ENCODE measurements at regions not wholly inside any gene's neighbourhood (a gene's known extent, or its start where the extent isn't known, plus 50 kb on each side); places are given as distances from the start of the nearest gene placed in this dataset.
"Not testable (repeated sequence)": the region's sequence is repeated elsewhere in the genome, so short reads cannot be mapped to it uniquely, and the experiment has no call there.

- no peak for TF ChIP-seq POLR2AphosphoS5 (IDR thresholded peaks at IDR 0.05; ENCODE audit: low read depth, low read length)
- TF ChIP-seq TAF1 (IDR thresholded peaks at IDR 0.05; ENCODE audit: borderline replicate concordance, low read depth, low read length), result no peak
- no peak for TF ChIP-seq POLR2A (IDR thresholded peaks at IDR 0.05; ENCODE audit: low read depth, low read length)
- DNase-seq (ENCODE audit: insufficient read length) (no peak), FAIRE-seq (no peak)
Observed at GRCh38 chr5:116732591-116732990, 158.0 kb upstream of the SEMA6A start.

GRCh38 chr5:116731432-116731831 is 156.8 kb upstream of the SEMA6A start:
- DNase-seq (ENCODE audit: insufficient read length) (no peak), FAIRE-seq (no peak)
- TF ChIP-seq POLR2AphosphoS5 (IDR thresholded peaks at IDR 0.05; ENCODE audit: low read depth, low read length), result no peak
- TF ChIP-seq TAF1 (IDR thresholded peaks at IDR 0.05; ENCODE audit: borderline replicate concordance, low read depth, low read length), result no peak
- no peak for TF ChIP-seq POLR2A (IDR thresholded peaks at IDR 0.05; ENCODE audit: low read depth, low read length)

GRCh38 chr5:116730706-116731105 is 156.1 kb upstream of the SEMA6A start:
- TF ChIP-seq TAF1 (IDR thresholded peaks at IDR 0.05; ENCODE audit: borderline replicate concordance, low read depth, low read length), result no peak
- no peak for TF ChIP-seq POLR2AphosphoS5 (IDR thresholded peaks at IDR 0.05; ENCODE audit: low read depth, low read length)
- TF ChIP-seq POLR2A (IDR thresholded peaks at IDR 0.05; ENCODE audit: low read depth, low read length), result no peak
- DNase-seq (ENCODE audit: insufficient read length) (no peak), FAIRE-seq (no peak)

- DNase-seq (ENCODE audit: insufficient read length), result no peak
- no peak for FAIRE-seq
- TF ChIP-seq POLR2A (IDR thresholded peaks at IDR 0.05; ENCODE audit: low read depth, low read length) (no peak), TAF1 (IDR thresholded peaks at IDR 0.05; ENCODE audit: borderline replicate concordance, low read depth, low read length) (no peak), POLR2AphosphoS5 (IDR thresholded peaks at IDR 0.05; ENCODE audit: low read depth, low read length) (no peak)
Observed at GRCh38 chr5:116730185-116730584, 155.6 kb upstream of the SEMA6A start.

- TF ChIP-seq POLR2A (IDR thresholded peaks at IDR 0.05; ENCODE audit: low read depth, low read length) (no peak), POLR2AphosphoS5 (IDR thresholded peaks at IDR 0.05; ENCODE audit: low read depth, low read length) (no peak), TAF1 (IDR thresholded peaks at IDR 0.05; ENCODE audit: borderline replicate concordance, low read depth, low read length) (no peak)
- no peak for FAIRE-seq
- no peak for DNase-seq (ENCODE audit: insufficient read length)
Observed at GRCh38 chr5:116727248-116727647, 152.6 kb upstream of the SEMA6A start.

GRCh38 chr5:116726180-116726579 is 151.6 kb upstream of the SEMA6A start:
- not testable (repeated sequence) for FAIRE-seq; DNase-seq (ENCODE audit: insufficient read length)

- TF ChIP-seq POLR2A (IDR thresholded peaks at IDR 0.05; ENCODE audit: low read depth, low read length), result no peak
- FAIRE-seq, result no peak
Observed at GRCh38 chr5:116724971-116725370, 150.3 kb upstream of the SEMA6A start.

GRCh38 chr5:116722651-116723050 is 148.0 kb upstream of the SEMA6A start:
- FAIRE-seq (no peak), DNase-seq (ENCODE audit: insufficient read length) (no peak)
- no peak for TF ChIP-seq TAF1 (IDR thresholded peaks at IDR 0.05; ENCODE audit: borderline replicate concordance, low read depth, low read length)
- TF ChIP-seq POLR2AphosphoS5 (IDR thresholded peaks at IDR 0.05; ENCODE audit: low read depth, low read length), result no peak
- TF ChIP-seq POLR2A (IDR thresholded peaks at IDR 0.05; ENCODE audit: low read depth, low read length), result no peak

More at GRCh38 chr5:116724971-116725370, 150.3 kb upstream of the SEMA6A start:
- DNase-seq (ENCODE audit: insufficient read length), result no peak

GRCh38 chr5:116719106-116719505 is 144.5 kb upstream of the SEMA6A start:
- FAIRE-seq (peak; percentile 57), DNase-seq (ENCODE audit: insufficient read length) (no peak)
- no peak for TF ChIP-seq TAF1 (IDR thresholded peaks at IDR 0.05; ENCODE audit: borderline replicate concordance, low read depth, low read length)
- no peak for TF ChIP-seq POLR2AphosphoS5 (IDR thresholded peaks at IDR 0.05; ENCODE audit: low read depth, low read length)
- no peak for TF ChIP-seq POLR2A (IDR thresholded peaks at IDR 0.05; ENCODE audit: low read depth, low read length)

GRCh38 chr5:116718317-116718716 is 143.7 kb upstream of the SEMA6A start:
- DNase-seq (ENCODE audit: insufficient read length) (no peak), FAIRE-seq (no peak)
- TF ChIP-seq POLR2A (IDR thresholded peaks at IDR 0.05; ENCODE audit: low read depth, low read length) (no peak), TAF1 (IDR thresholded peaks at IDR 0.05; ENCODE audit: borderline replicate concordance, low read depth, low read length) (no peak), POLR2AphosphoS5 (IDR thresholded peaks at IDR 0.05; ENCODE audit: low read depth, low read length) (no peak)

GRCh38 chr5:116709082-116709481 is 134.5 kb upstream of the SEMA6A start:
- TF ChIP-seq POLR2AphosphoS5 (IDR thresholded peaks at IDR 0.05; ENCODE audit: low read depth, low read length), result no peak
- TF ChIP-seq TAF1 (IDR thresholded peaks at IDR 0.05; ENCODE audit: borderline replicate concordance, low read depth, low read length), result no peak
- no peak for TF ChIP-seq POLR2A (IDR thresholded peaks at IDR 0.05; ENCODE audit: low read depth, low read length)
- FAIRE-seq, result peak; percentile 58
- no peak for DNase-seq (ENCODE audit: insufficient read length)

- FAIRE-seq; DNase-seq (ENCODE audit: insufficient read length): not testable (repeated sequence)
Observed at GRCh38 chr5:116705121-116705519, 130.5 kb upstream of the SEMA6A start.

- no peak for FAIRE-seq
- DNase-seq (ENCODE audit: insufficient read length), result no peak
- TF ChIP-seq POLR2A (IDR thresholded peaks at IDR 0.05; ENCODE audit: low read depth, low read length) (no peak), POLR2AphosphoS5 (IDR thresholded peaks at IDR 0.05; ENCODE audit: low read depth, low read length) (no peak), TAF1 (IDR thresholded peaks at IDR 0.05; ENCODE audit: borderline replicate concordance, low read depth, low read length) (no peak)
Observed at GRCh38 chr5:116703941-116704340, 129.3 kb upstream of the SEMA6A start.

All from GM12892 (cell line).